H9 (cell line): ENCODE measurements at regions not wholly inside any gene's neighbourhood (a gene's known extent, or its start where the extent isn't known, plus 50 kb on each side); places are given as distances from the start of the nearest gene placed in this dataset.

Experiments
- DNase-seq: peaks from one replicate; pipeline ENCODE4 v3.0.0-alpha.2; 2017
- H2AFZ ChIP-seq: one replicate; pipeline ENCODE4 v1.6.1; 2013; ENCODE audit warnings: mild to moderate bottlenecking, low read length, control low read depth, moderate library complexity
- H2AK5ac ChIP-seq: 2 replicates; pipeline ENCODE4 v1.6.1; 2013; ENCODE audit warnings: low read length, control low read depth, mixed read lengths; ENCODE audit not compliant: insufficient read length
- H2BK120ac ChIP-seq: one replicate; pipeline ENCODE4 v1.6.1; 2013; ENCODE audit warnings: low read depth, mild to moderate bottlenecking, low read length, control low read depth, inconsistent platforms; ENCODE audit not compliant: poor library complexity, severe bottlenecking
- H2BK12ac ChIP-seq: 2 replicates; pipeline ENCODE4 v1.6.1; 2013; ENCODE audit warnings: low read length, control low read depth, mixed read lengths, low read depth; ENCODE audit not compliant: insufficient read length
- H2BK15ac ChIP-seq: 2 replicates; pipeline ENCODE4 v1.6.1; 2013; ENCODE audit warnings: low read depth, low read length, control low read depth
- H2BK20ac ChIP-seq: one replicate; pipeline ENCODE4 v1.6.1; 2013; ENCODE audit warnings: low read depth, mild to moderate bottlenecking, low read length, control low read depth, inconsistent platforms; ENCODE audit not compliant: poor library complexity, severe bottlenecking
- H2BK5ac ChIP-seq: 2 replicates; pipeline ENCODE4 v1.6.1; 2013; ENCODE audit warnings: low read length, control low read depth, mixed read lengths; ENCODE audit not compliant: insufficient read length
- H3K14ac ChIP-seq: 2 replicates; pipeline ENCODE4 v1.6.1; 2013; ENCODE audit warnings: low read length, control low read depth; ENCODE audit not compliant: insufficient read depth
- H3K18ac ChIP-seq: 2 replicates; pipeline ENCODE4 v1.6.1; 2013; ENCODE audit warnings: low read depth, mild to moderate bottlenecking, mixed read lengths, low read length, control low read depth; ENCODE audit not compliant: insufficient read length
- H3K23ac ChIP-seq: 2 replicates; pipeline ENCODE4 v1.6.1; 2013; ENCODE audit warnings: low read length, control low read depth, mixed read lengths, low read depth; ENCODE audit not compliant: insufficient read length
- H3K23me2 ChIP-seq: 2 replicates; pipeline ENCODE4 v1.6.1; 2013; ENCODE audit warnings: low read depth, mild to moderate bottlenecking, mixed read lengths, low read length, control low read depth; ENCODE audit not compliant: insufficient read length, poor library complexity, severe bottlenecking
- H3K27ac ChIP-seq: 2 replicates; pipeline ENCODE4 v1.5.1; 2013; ENCODE audit warnings: low read length, control low read depth, mixed read lengths, low read depth; ENCODE audit not compliant: insufficient read length
- H3K27me3 ChIP-seq: 2 replicates; pipeline ENCODE4 v1.6.1; 2013; ENCODE audit warnings: low read length, control low read depth, inconsistent platforms; ENCODE audit not compliant: insufficient read depth
- H3K4ac ChIP-seq: 2 replicates; pipeline ENCODE4 v1.6.1; 2013; ENCODE audit warnings: low read depth, mild to moderate bottlenecking, control low read depth, inconsistent platforms, low read length, moderate library complexity
- H3K4me1 ChIP-seq: 2 replicates; pipeline ENCODE4 v1.6.1; 2013; ENCODE audit warnings: low read length, control low read depth, inconsistent platforms; ENCODE audit not compliant: insufficient read depth
- H3K4me2 ChIP-seq: 2 replicates; pipeline ENCODE4 v1.6.1; 2013; ENCODE audit warnings: low read length, control low read depth, mixed read lengths; ENCODE audit not compliant: insufficient read length, insufficient read depth
- H3K56ac ChIP-seq: 2 replicates; pipeline ENCODE4 v1.6.1; 2013; ENCODE audit warnings: low read depth, mild to moderate bottlenecking, mixed read lengths, low read length, control low read depth; ENCODE audit not compliant: insufficient read length
- H3K79me1 ChIP-seq: 2 replicates; pipeline ENCODE4 v1.6.1; 2013; ENCODE audit warnings: low read depth, mild to moderate bottlenecking, moderate library complexity, low read length, control low read depth, inconsistent platforms; ENCODE audit not compliant: insufficient read depth, poor library complexity, severe bottlenecking
- H3K79me2 ChIP-seq: 2 replicates; pipeline ENCODE4 v1.6.1; 2013; ENCODE audit warnings: low read length, control low read depth, inconsistent platforms; ENCODE audit not compliant: insufficient read depth
- H3K9ac ChIP-seq: 2 replicates; pipeline ENCODE4 v1.6.1; 2013; ENCODE audit warnings: low read length, control low read depth, mixed read lengths; ENCODE audit not compliant: insufficient read length; ENCODE audit errors: extremely low read depth
- H3K9me3 ChIP-seq: one replicate; pipeline ENCODE4 v1.6.1; 2013; ENCODE audit warnings: low read depth, low read length, inconsistent platforms; ENCODE audit not compliant: control insufficient read depth
- H3T11ph ChIP-seq: one replicate; pipeline ENCODE4 v1.6.1; 2013; ENCODE audit warnings: mild to moderate bottlenecking, low read length, control low read depth, inconsistent platforms
- H4K20me1 ChIP-seq: one replicate; pipeline ENCODE4 v1.6.1; 2013; ENCODE audit not compliant: control insufficient read depth, insufficient read length, insufficient read depth
- H4K5ac ChIP-seq: 2 replicates; pipeline ENCODE4 v1.6.1; 2013; ENCODE audit warnings: low read depth, mild to moderate bottlenecking, mixed read lengths, low read length, control low read depth; ENCODE audit not compliant: insufficient read length
- H4K8ac ChIP-seq: replicated peaks from 2 replicates; pipeline ENCODE4 v1.6.1; 2013; ENCODE audit warnings: low read length, control low read depth, mixed read lengths, low read depth; ENCODE audit not compliant: insufficient read length
- H4K91ac ChIP-seq: 2 replicates; pipeline ENCODE4 v1.6.1; 2013; ENCODE audit warnings: low read depth, mild to moderate bottlenecking, moderate library complexity, mixed read lengths, low read length, control low read depth; ENCODE audit not compliant: insufficient read length
- H3K27ac Mint-ChIP-seq, 3 experiments: 2 replicates in 2 of 3; 3 replicates in 1 of 3; pipeline ENCODE4 v1.8.0; 2020 to 2021; ENCODE audit warnings: mixed read lengths in 3 of 3, mild to moderate bottlenecking in 1 of 3, moderate library complexity in 1 of 3
- H3K27me3 Mint-ChIP-seq: 2 replicates; pipeline ENCODE4 v1.8.0; 2021; ENCODE audit warnings: low read depth, mild to moderate bottlenecking, moderate library complexity, mixed read lengths
- H3K36me3 Mint-ChIP-seq, 3 experiments: 2 replicates in 2 of 3; 3 replicates in 1 of 3; pipeline ENCODE4 v1.8.0; 2020 to 2021; ENCODE audit warnings: low read depth in 3 of 3, mixed read lengths in 3 of 3; ENCODE audit not compliant: insufficient read depth in 1 of 3
- H3K4me1 Mint-ChIP-seq, 2 experiments: 2 replicates each; pipeline ENCODE4 v1.8.0; 2020; ENCODE audit warnings: mixed read lengths in 2 of 2
- H3K4me3 Mint-ChIP-seq, 2 experiments: 2 replicates in 1 of 2; 3 replicates in 1 of 2; pipeline ENCODE4 v1.8.0; 2020 to 2021; ENCODE audit warnings: mild to moderate bottlenecking in 2 of 2, mixed read lengths in 2 of 2, moderate library complexity in 1 of 2
- H3K9me3 Mint-ChIP-seq, 2 experiments: 2 replicates in 1 of 2; 3 replicates in 1 of 2; pipeline ENCODE4 v1.8.0; 2020; ENCODE audit warnings: mild to moderate bottlenecking in 2 of 2, mixed read lengths in 2 of 2, moderate library complexity in 1 of 2
- WGBS: extraction: QIAGEN DNeasy Blood & Tissue Kit; methylation state at CpG from one replicate; pipeline ENCODE4 v1.1.7; 2013; ENCODE audit warnings: missing lambda C conversion rate, low lambda C conversion rate, mixed read lengths; ENCODE audit not compliant: insufficient read length; ENCODE audit errors: extremely low coverage; 5-methylcytosine and 5-hydroxymethylcytosine counted together
- TF ChIP-seq, protein P1 (sequence below): fragments of 200-600 bp; sonication (generic); conservative IDR thresholded peaks from 3 replicates; pipeline ENCODE4 v1.8.0; 2021; ENCODE audit warnings: antibody characterized with exemption, mild to moderate bottlenecking

- no peaks in the 10 kb centered on the region for H3K23me2 ChIP-seq
- no CpG with 5 or more reads among the region's 13 CpGs for WGBS
- H3K9ac ChIP-seq = no peak overlapping the region
- H3K9me3 ChIP-seq = peaks cover 7% of the 10 kb centered on the region
- H3K79me2 ChIP-seq = no peaks in the 10 kb centered on the region
- peaks cover 3% of the 10 kb centered on the region for H3K27me3 Mint-ChIP-seq
- H3K23ac ChIP-seq = no peak overlapping the region
- H3K4ac ChIP-seq = no peak overlapping the region
- no peak overlapping the region for H4K5ac ChIP-seq
- H3K4me3 Mint-ChIP-seq = no peak overlapping the region
- H2AK5ac ChIP-seq = no peak overlapping the region
- H4K8ac ChIP-seq = no peak overlapping the region
- H3K79me1 ChIP-seq = no peaks in the 10 kb centered on the region
- H3K4me2 ChIP-seq = no peak overlapping the region
- peaks cover 0 to 5% of the 10 kb centered on the region in 2 experiments; a peak in 1 of 4 replicates for H3K4me1 Mint-ChIP-seq
- H3K27me3 ChIP-seq = no peaks in the 10 kb centered on the region
- H3K4me1 ChIP-seq = no peaks in the 10 kb centered on the region
- TF ChIP-seq, protein P1, sequence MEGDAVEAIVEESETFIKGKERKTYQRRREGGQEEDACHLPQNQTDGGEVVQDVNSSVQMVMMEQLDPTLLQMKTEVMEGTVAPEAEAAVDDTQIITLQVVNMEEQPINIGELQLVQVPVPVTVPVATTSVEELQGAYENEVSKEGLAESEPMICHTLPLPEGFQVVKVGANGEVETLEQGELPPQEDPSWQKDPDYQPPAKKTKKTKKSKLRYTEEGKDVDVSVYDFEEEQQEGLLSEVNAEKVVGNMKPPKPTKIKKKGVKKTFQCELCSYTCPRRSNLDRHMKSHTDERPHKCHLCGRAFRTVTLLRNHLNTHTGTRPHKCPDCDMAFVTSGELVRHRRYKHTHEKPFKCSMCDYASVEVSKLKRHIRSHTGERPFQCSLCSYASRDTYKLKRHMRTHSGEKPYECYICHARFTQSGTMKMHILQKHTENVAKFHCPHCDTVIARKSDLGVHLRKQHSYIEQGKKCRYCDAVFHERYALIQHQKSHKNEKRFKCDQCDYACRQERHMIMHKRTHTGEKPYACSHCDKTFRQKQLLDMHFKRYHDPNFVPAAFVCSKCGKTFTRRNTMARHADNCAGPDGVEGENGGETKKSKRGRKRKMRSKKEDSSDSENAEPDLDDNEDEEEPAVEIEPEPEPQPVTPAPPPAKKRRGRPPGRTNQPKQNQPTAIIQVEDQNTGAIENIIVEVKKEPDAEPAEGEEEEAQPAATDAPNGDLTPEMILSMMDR = no peak
- H4K20me1 ChIP-seq = no peaks in the 10 kb centered on the region
- peaks cover 12 to 17% of the 10 kb centered on the region in 2 experiments for H3K9me3 Mint-ChIP-seq
- peaks cover 3 to 6% (median 4%) of the 10 kb centered on the region in 3 experiments for H3K36me3 Mint-ChIP-seq
- no peak overlapping the region for H2BK15ac ChIP-seq
- no peak overlapping the region for H2BK20ac ChIP-seq
- H2AFZ ChIP-seq = no peak overlapping the region
- H2BK12ac ChIP-seq = no peak overlapping the region
- no peak for DNase-seq
- no peak overlapping the region for H4K91ac ChIP-seq
- no peak overlapping the region for H3K27ac ChIP-seq
- no peak overlapping the region for H2BK120ac ChIP-seq
- no peak overlapping the region for H3K14ac ChIP-seq
- H3K56ac ChIP-seq = no peak overlapping the region
- no peak overlapping the region for H3T11ph ChIP-seq
- H3K18ac ChIP-seq = no peak overlapping the region
- no peak overlapping the region for H3K27ac Mint-ChIP-seq
- no peak overlapping the region for H2BK5ac ChIP-seq
Measured at GRCh38 chr6:170081556-170081955, 209.3 kb downstream of the DLL1 start.
